ENCODE measurements at regions not wholly inside any gene's neighbourhood (a gene's known extent, or its start where the extent isn't known, plus 50 kb on each side); places are given as distances from the start of the nearest gene placed in this dataset.
"Not testable (repeated sequence)": the region's sequence is repeated elsewhere in the genome, so short reads cannot be mapped to it uniquely, and the experiment has no call there.

GRCh38 chr11:28793282-28793738, 685.1 kb downstream of the METTL15 start:
- H3K4me1 ChIP-seq (ENCODE audit: control insufficient read depth, insufficient read depth, low read length, unreplicated experiment): peaks cover 18% of the 10 kb centered on the region
- no peak overlapping the region for H3K4me3 ChIP-seq (ENCODE audit: low read depth, low read length)
- H3K36me3 ChIP-seq (ENCODE audit: insufficient read depth, low read length): no peaks in the 10 kb centered on the region
- no peak overlapping the region for H2AFZ ChIP-seq (ENCODE audit: low read length, unreplicated experiment)
- no peaks in the 10 kb centered on the region for H3K79me2 ChIP-seq (ENCODE audit: control insufficient read depth, insufficient read depth, low read length, unreplicated experiment)
- no peak overlapping the region for H3K27ac ChIP-seq (ENCODE audit: low read depth, low read length)
- no peaks in the 10 kb centered on the region for H3K27me3 ChIP-seq (ENCODE audit: insufficient read depth, low read length)

- Histone ChIP-seq H3K79me2 (ENCODE audit: control insufficient read depth, insufficient read depth, low read length, unreplicated experiment) (no peaks in the 10 kb centered on the region), H3K27ac (ENCODE audit: low read depth, low read length) (no peak overlapping the region), H3K4me3 (ENCODE audit: low read depth, low read length) (no peak overlapping the region), H3K36me3 (ENCODE audit: insufficient read depth, low read length) (no peaks in the 10 kb centered on the region), H3K27me3 (ENCODE audit: insufficient read depth, low read length) (no peaks in the 10 kb centered on the region), H3K4me1 (ENCODE audit: control insufficient read depth, insufficient read depth, low read length, unreplicated experiment) (peaks cover 13% of the 10 kb centered on the region), H2AFZ (ENCODE audit: low read length, unreplicated experiment) (no peak overlapping the region)
These were observed 684.7 kb downstream of the METTL15 start for GRCh38 chr11:28792856-28793255.

- H3K79me2 ChIP-seq (ENCODE audit: control insufficient read depth, insufficient read depth, low read length, unreplicated experiment); H3K27me3 ChIP-seq (ENCODE audit: insufficient read depth, low read length); H2AFZ ChIP-seq (ENCODE audit: low read length, unreplicated experiment); H3K4me1 ChIP-seq (ENCODE audit: control insufficient read depth, insufficient read depth, low read length, unreplicated experiment); H3K27ac ChIP-seq (ENCODE audit: low read depth, low read length); H3K36me3 ChIP-seq (ENCODE audit: insufficient read depth, low read length); H3K4me3 ChIP-seq (ENCODE audit: low read depth, low read length): not testable (repeated sequence)
These were observed 679.7 kb downstream of the METTL15 start for GRCh38 chr11:28787897-28788296.

- peaks cover 7% of the 10 kb centered on the region; the same call in 1 of the 2 replicates for H3K36me3 ChIP-seq (ENCODE audit: insufficient read depth, low read length)
- no peaks in the 10 kb centered on the region for H3K79me2 ChIP-seq (ENCODE audit: control insufficient read depth, insufficient read depth, low read length, unreplicated experiment)
- H2AFZ ChIP-seq (ENCODE audit: low read length, unreplicated experiment): no peak overlapping the region
- H3K27ac ChIP-seq (ENCODE audit: low read depth, low read length): no peak overlapping the region
- H3K27me3 ChIP-seq (ENCODE audit: insufficient read depth, low read length): no peaks in the 10 kb centered on the region
- H3K4me3 ChIP-seq (ENCODE audit: low read depth, low read length): no peak overlapping the region
- no peaks in the 10 kb centered on the region for H3K4me1 ChIP-seq (ENCODE audit: control insufficient read depth, insufficient read depth, low read length, unreplicated experiment)
These were observed 668.9 kb downstream of the METTL15 start for GRCh38 chr11:28777126-28777525.

GRCh38 chr11:28773606-28774005, 665.4 kb downstream of the METTL15 start:
- Histone ChIP-seq H3K4me1 (ENCODE audit: control insufficient read depth, insufficient read depth, low read length, unreplicated experiment) (no peaks in the 10 kb centered on the region), H3K27ac (ENCODE audit: low read depth, low read length) (no peak overlapping the region), H3K79me2 (ENCODE audit: control insufficient read depth, insufficient read depth, low read length, unreplicated experiment) (no peaks in the 10 kb centered on the region), H2AFZ (ENCODE audit: low read length, unreplicated experiment) (no peak overlapping the region), H3K4me3 (ENCODE audit: low read depth, low read length) (no peak overlapping the region), H3K36me3 (ENCODE audit: insufficient read depth, low read length) (peaks cover 9% of the 10 kb centered on the region; the same call in 1 of the 2 replicates), H3K27me3 (ENCODE audit: insufficient read depth, low read length) (no peaks in the 10 kb centered on the region)

- Histone ChIP-seq H3K79me2 (ENCODE audit: control insufficient read depth, insufficient read depth, low read length, unreplicated experiment) (no peaks in the 10 kb centered on the region), H3K27ac (ENCODE audit: low read depth, low read length) (no peak overlapping the region), H2AFZ (ENCODE audit: low read length, unreplicated experiment) (no peak overlapping the region), H3K27me3 (ENCODE audit: insufficient read depth, low read length) (no peaks in the 10 kb centered on the region), H3K4me1 (ENCODE audit: control insufficient read depth, insufficient read depth, low read length, unreplicated experiment) (peaks cover 14% of the 10 kb centered on the region), H3K36me3 (ENCODE audit: insufficient read depth, low read length) (peaks cover 9% of the 10 kb centered on the region; the same call in 1 of the 2 replicates), H3K4me3 (ENCODE audit: low read depth, low read length) (no peak overlapping the region)
These were observed 662.6 kb downstream of the METTL15 start for GRCh38 chr11:28770806-28771205.

GRCh38 chr11:28767574-28767973, 659.4 kb downstream of the METTL15 start:
- Histone ChIP-seq H2AFZ (ENCODE audit: low read length, unreplicated experiment) (no peak overlapping the region), H3K4me1 (ENCODE audit: control insufficient read depth, insufficient read depth, low read length, unreplicated experiment) (peaks cover 24% of the 10 kb centered on the region), H3K36me3 (ENCODE audit: insufficient read depth, low read length) (peaks cover 5% of the 10 kb centered on the region; the same call in 1 of the 2 replicates), H3K79me2 (ENCODE audit: control insufficient read depth, insufficient read depth, low read length, unreplicated experiment) (no peaks in the 10 kb centered on the region), H3K27me3 (ENCODE audit: insufficient read depth, low read length) (no peaks in the 10 kb centered on the region), H3K4me3 (ENCODE audit: low read depth, low read length) (no peak overlapping the region), H3K27ac (ENCODE audit: low read depth, low read length) (peak overlapping the region; percentile 15; the same call in 1 of the 2 replicates)

GRCh38 chr11:28763876-28764275, 655.7 kb downstream of the METTL15 start:
- Histone ChIP-seq H3K27me3 (ENCODE audit: insufficient read depth, low read length) (no peaks in the 10 kb centered on the region), H3K4me1 (ENCODE audit: control insufficient read depth, insufficient read depth, low read length, unreplicated experiment) (peaks cover 39% of the 10 kb centered on the region), H3K27ac (ENCODE audit: low read depth, low read length) (no peak overlapping the region), H3K79me2 (ENCODE audit: control insufficient read depth, insufficient read depth, low read length, unreplicated experiment) (no peaks in the 10 kb centered on the region), H2AFZ (ENCODE audit: low read length, unreplicated experiment) (peak overlapping the region; percentile 42), H3K36me3 (ENCODE audit: insufficient read depth, low read length) (0 out of 2 replicates have a peak, but pooled peaks cover 4% of the 10 kb centered on the region), H3K4me3 (ENCODE audit: low read depth, low read length) (no peak overlapping the region)

- H3K27ac ChIP-seq (ENCODE audit: low read depth, low read length): no peak overlapping the region
- no peak overlapping the region for H3K4me3 ChIP-seq (ENCODE audit: low read depth, low read length)
- H3K4me1 ChIP-seq (ENCODE audit: control insufficient read depth, insufficient read depth, low read length, unreplicated experiment): peaks cover 44% of the 10 kb centered on the region
- 0 out of 2 replicates have a peak, but pooled peaks cover 4% of the 10 kb centered on the region for H3K36me3 ChIP-seq (ENCODE audit: insufficient read depth, low read length)
- no peak overlapping the region for H2AFZ ChIP-seq (ENCODE audit: low read length, unreplicated experiment)
- H3K27me3 ChIP-seq (ENCODE audit: insufficient read depth, low read length): no peaks in the 10 kb centered on the region
- H3K79me2 ChIP-seq (ENCODE audit: control insufficient read depth, insufficient read depth, low read length, unreplicated experiment): no peaks in the 10 kb centered on the region
These were observed 655.0 kb downstream of the METTL15 start for GRCh38 chr11:28763151-28763550.

GRCh38 chr11:28760676-28761390, 652.6 kb downstream of the METTL15 start:
- H3K27me3 ChIP-seq (ENCODE audit: insufficient read depth, low read length): no peaks in the 10 kb centered on the region
- no peak overlapping the region for H3K4me3 ChIP-seq (ENCODE audit: low read depth, low read length)
- peaks cover 51% of the 10 kb centered on the region for H3K4me1 ChIP-seq (ENCODE audit: control insufficient read depth, insufficient read depth, low read length, unreplicated experiment)
- H3K36me3 ChIP-seq (ENCODE audit: insufficient read depth, low read length): 0 out of 2 replicates have a peak, but pooled peaks cover 4% of the 10 kb centered on the region
- no peaks in the 10 kb centered on the region for H3K79me2 ChIP-seq (ENCODE audit: control insufficient read depth, insufficient read depth, low read length, unreplicated experiment)
- H2AFZ ChIP-seq (ENCODE audit: low read length, unreplicated experiment): peak overlapping the region; percentile 40
- peak overlapping the region; percentile 95; the same call in 1 of the 2 replicates for H3K27ac ChIP-seq (ENCODE audit: low read depth, low read length)

- Histone ChIP-seq H2AFZ (ENCODE audit: low read length, unreplicated experiment) (peak overlapping the region; percentile 42), H3K27ac (ENCODE audit: low read depth, low read length) (peak overlapping the region; percentile 95), H3K4me1 (ENCODE audit: control insufficient read depth, insufficient read depth, low read length, unreplicated experiment) (peaks cover 51% of the 10 kb centered on the region)
These were observed 651.1 kb downstream of the METTL15 start for GRCh38 chr11:28759311-28759710.

More at GRCh38 chr11:28759311-28759710, 651.1 kb downstream of the METTL15 start:
- Histone ChIP-seq H3K4me3 (ENCODE audit: low read depth, low read length) (peak overlapping the region; percentile 13; the same call in 1 of the 2 replicates), H3K27me3 (ENCODE audit: insufficient read depth, low read length) (no peaks in the 10 kb centered on the region), H3K36me3 (ENCODE audit: insufficient read depth, low read length) (0 out of 2 replicates have a peak, but pooled peaks cover 4% of the 10 kb centered on the region), H3K79me2 (ENCODE audit: control insufficient read depth, insufficient read depth, low read length, unreplicated experiment) (no peaks in the 10 kb centered on the region)
